Activated gamma-delta T cell treated with Interleukin-2 at 50 U/mL for 16 hours (primary cell): ENCODE measurements at regions not wholly inside any gene's neighbourhood (a gene's known extent, or its start where the extent isn't known, plus 50 kb on each side); places are given as distances from the start of the nearest gene placed in this dataset.

ENCODE experiments used
- DNase-seq: peaks from one replicate; pipeline ENCODE4 v3.0.0-alpha.2; 2020

GRCh38 chr11:134564472-134565200 is 152.6 kb upstream of the B3GAT1 start:
- DNase-seq: no peak

GRCh38 chr11:134562941-134563471 is 151.0 kb upstream of the B3GAT1 start:
- DNase-seq: no peak

GRCh38 chr11:134562196-134562595 is 150.2 kb upstream of the B3GAT1 start:
- no peak for DNase-seq

- DNase-seq: no peak
These were observed 149.3 kb upstream of the B3GAT1 start for GRCh38 chr11:134561331-134561720.

GRCh38 chr11:134560566-134561330 is 148.7 kb upstream of the B3GAT1 start:
- DNase-seq: no peak

GRCh38 chr11:134560066-134560465 is 148.0 kb upstream of the B3GAT1 start:
- DNase-seq: no peak

- DNase-seq: no peak
These were observed 147.5 kb upstream of the B3GAT1 start for GRCh38 chr11:134559602-134559962.

- no peak for DNase-seq
These were observed 147.0 kb upstream of the B3GAT1 start for GRCh38 chr11:134558916-134559601.

- DNase-seq: no peak
These were observed 146.3 kb upstream of the B3GAT1 start for GRCh38 chr11:134558258-134558835.

- DNase-seq: no peak
These were observed 145.7 kb upstream of the B3GAT1 start for GRCh38 chr11:134557571-134558257.

- no peak for DNase-seq
These were observed 144.1 kb upstream of the B3GAT1 start for GRCh38 chr11:134556186-134556585.

GRCh38 chr11:134555510-134555909 is 143.5 kb upstream of the B3GAT1 start:
- no peak for DNase-seq

- no peak for DNase-seq
These were observed 142.8 kb upstream of the B3GAT1 start for GRCh38 chr11:134554861-134555260.

- no peak for DNase-seq
These were observed 142.1 kb upstream of the B3GAT1 start for GRCh38 chr11:134554106-134554505.

GRCh38 chr11:134552749-134553148 is 140.7 kb upstream of the B3GAT1 start:
- DNase-seq: no peak

- DNase-seq: no peak
These were observed 133.5 kb upstream of the B3GAT1 start for GRCh38 chr11:134545521-134545920.

GRCh38 chr11:134544095-134544815 is 132.2 kb upstream of the B3GAT1 start:
- no peak for DNase-seq

- no peak for DNase-seq
These were observed 131.6 kb upstream of the B3GAT1 start for GRCh38 chr11:134543645-134544044.

- DNase-seq: no peak
These were observed 131.2 kb upstream of the B3GAT1 start for GRCh38 chr11:134543241-134543640.

GRCh38 chr11:134542401-134543165 is 130.5 kb upstream of the B3GAT1 start:
- no peak for DNase-seq

GRCh38 chr11:134541951-134542350 is 129.9 kb upstream of the B3GAT1 start:
- no peak for DNase-seq
